LHCN-M2 (cell line): ENCODE measurements at regions not wholly inside any gene's neighbourhood (a gene's known extent, or its start where the extent isn't known, plus 50 kb on each side); places are given as distances from the start of the nearest gene placed in this dataset.

ENCODE experiments used
- DNase-seq: peaks from one replicate; pipeline ENCODE4 v3.0.0-alpha.2; 2012; ENCODE audit warnings: low read depth

DNA sequence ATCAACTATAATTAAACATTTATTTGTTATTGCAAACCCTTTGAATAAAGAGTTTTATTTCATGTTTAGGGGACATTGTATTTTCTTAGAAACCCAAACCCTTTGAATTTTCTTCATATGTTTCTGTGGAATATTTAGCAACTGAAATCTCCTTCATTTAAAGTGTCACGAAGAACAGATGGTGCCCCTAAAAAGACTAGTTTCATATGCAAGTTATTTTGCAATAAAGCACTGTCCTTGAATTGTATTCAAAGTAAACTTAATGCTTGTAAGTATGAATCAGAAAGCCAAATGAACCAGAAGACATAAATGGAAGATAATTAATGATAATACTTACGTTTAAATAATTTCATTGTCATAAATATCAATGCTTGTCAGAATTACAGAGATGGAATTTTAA lies 151.9 kb upstream of the CWC22 start:
- no peak for DNase-seq

DNA sequence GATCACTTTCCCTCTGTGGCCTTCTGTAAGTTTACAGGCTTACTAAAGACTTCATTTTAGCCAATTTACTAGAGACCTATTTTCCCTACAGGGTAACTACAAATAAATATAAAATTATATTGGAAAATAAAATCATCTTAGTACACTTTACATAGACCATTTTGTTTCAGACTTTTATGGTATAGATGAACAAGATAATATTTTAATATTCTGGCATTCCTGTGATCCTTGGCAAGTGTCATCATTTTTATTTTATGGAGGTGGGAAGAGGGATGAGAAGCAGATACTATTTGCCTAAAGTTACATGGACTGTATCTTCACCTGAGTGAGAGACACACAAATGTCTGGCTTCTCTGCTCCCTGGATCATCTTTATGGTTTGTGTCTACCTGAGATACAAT lies 149.6 kb upstream of the CWC22 start:
- DNase-seq = no peak

DNA sequence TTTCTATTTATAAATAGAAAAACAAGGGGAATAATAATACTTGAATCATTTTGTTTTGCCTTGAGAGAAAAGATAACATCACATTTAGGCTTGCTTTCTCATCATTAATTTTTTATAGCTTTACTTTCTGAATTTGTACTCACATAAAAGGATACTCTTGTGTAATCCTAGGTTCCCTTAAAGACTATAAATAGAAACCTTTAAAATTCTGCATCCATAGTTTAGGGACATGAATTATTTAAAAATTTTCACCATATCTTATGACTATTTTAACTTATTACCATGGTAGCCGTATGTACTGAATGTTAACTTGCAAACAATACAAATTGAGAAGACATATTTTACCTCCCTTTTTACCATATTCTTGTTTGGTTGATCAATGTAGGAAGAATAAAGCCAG lies 143.5 kb upstream of the CWC22 start:
- DNase-seq = no peak

DNA sequence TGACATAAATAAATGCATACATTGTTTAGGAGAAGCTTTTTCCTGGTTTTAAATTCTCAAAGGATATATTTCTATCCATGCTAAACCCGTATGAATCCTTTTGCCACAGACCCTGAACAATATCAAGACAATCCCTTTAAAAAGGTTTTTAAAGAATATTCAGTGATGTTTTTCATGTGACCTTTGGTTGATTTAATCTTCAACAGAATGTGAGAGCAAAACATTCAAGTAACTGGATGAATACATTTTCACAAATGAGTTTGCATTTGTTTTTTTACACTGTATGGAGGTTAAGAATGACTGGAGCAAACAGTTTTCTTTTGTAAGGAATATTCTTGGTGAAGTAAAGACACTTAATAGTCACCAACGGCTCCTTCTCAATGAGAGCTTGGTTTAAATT lies 139.4 kb upstream of the CWC22 start:
- no peak for DNase-seq

DNA sequence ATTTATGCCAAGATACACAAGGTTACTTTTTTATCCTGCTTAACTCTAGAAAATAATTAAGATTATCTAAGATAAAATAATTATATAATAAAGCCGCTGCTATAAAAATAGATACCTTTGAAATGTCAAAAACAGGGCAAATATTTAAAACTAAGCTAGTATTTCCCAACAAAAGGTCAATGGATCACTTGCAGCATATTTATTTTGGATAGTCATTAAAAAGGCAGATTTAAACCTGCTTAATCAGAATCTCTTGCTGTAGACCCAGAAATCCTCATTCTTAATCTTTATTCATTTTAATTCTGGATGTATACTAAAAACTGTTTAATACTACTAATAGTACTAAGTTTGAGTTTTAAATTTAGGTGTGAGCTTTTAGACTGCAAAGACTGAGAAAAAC lies 139.0 kb upstream of the CWC22 start:
- DNase-seq = no peak

DNA sequence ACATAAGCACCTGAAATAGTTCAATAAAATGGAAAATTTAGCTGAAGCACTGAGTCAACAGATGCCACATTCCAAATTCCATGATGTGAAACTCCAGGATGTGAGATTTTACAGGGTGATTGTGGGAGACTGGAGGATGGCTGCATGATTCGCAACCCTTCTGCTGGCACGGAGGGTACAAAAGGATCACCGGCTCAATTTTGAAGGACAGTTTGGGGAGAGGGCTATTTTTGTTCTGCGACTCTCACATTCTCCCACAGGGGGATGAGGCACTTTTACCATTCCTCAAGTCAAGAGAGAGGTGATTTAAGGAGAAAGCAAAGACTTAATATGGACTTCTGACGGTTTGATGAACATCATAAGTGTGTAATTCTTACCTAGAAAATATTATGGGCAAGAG lies 138.1 kb upstream of the CWC22 start:
- DNase-seq = no peak

DNA sequence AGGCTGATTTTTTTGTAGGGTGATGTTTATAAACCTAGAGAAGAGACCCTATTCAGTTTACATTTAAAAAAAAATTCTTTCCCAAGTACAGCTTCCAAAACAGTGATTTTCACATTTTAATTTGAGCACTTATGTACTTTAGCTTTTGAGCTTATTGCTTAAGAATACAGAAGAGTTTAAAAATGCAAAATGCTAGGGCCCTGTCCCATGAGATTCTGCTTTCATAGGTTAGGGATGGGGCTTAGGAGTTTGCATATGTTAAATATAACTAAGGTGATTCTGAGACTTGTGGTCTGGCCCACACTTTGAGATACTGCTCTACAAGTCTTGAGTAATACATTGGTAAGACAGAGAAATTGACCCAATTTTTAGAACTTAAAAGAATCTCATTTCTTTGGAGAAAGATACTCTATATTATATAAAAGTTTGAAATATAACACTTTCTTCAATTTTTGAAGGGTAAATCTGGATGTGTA lies 137.3 kb upstream of the CWC22 start:
- no peak for DNase-seq

DNA sequence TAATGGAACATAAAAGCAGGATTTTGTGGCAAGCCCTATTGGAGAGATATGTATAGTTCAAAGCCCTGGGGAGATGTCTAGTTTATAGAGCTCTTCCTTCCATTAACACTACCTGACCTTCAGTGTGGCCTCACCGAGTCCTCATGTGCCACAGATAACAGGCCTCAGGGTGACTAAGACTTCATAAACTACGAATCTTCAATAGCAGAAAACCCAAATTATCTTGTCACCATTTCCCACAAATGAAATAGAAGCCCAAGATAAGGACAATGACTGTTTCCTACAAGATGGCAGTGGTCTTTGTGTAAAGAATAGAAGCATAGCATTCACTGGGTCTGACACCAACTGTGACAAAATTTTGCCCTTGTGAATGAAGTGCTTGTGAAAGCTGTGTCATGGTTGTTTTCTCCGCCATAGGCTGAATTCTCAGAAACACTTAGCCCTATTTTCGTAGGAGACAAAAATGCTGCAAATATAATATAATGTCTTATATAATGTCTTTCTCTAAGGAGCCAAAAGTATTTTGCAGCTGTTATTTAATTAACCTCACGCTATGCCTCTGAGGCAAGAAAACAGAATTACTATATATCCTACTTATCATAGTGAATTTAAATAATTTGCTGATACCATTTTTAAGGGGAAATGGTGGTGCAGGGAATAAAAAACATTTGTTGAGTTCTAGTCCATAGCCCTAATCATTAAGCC lies 136.7 kb upstream of the CWC22 start:
- no peak for DNase-seq

DNA sequence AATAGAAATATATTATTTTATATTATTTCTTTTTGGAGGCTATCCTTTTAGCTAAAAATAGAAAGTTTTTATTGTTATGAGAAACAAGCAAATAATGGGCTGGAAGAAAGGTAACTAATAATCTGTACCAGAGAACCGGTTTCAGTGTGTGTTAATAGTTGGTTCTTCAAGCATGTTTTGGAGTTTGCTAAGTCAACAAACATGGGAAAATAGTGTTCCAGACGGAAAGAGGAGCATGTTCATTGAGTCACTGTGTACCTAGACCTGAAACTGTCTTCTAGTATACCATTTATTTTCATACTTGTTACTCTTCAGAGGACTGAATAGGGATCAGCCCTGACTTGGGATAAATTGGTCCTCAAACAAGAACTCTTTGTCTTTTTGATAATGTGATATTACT lies 134.5 kb upstream of the CWC22 start:
- DNase-seq = no peak

DNA sequence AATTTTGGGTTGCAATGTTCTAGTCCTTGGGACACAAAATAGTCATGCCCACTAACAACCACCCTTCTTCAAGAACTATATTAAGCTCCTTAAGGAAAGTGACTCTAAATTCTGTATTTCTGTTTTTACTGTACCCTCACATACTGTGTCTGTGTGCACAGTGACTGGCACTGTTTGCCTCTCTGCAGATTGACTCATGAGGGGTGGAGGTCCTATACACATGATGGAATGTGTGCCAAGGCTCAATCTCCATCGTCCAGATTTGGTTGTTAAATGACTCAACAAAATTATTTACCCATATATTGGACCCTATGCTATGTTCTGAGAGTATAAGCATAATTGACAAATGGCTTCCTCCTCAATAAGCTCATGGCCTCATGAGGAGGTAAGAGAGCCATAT lies 126.6 kb upstream of the CWC22 start:
- DNase-seq = no peak

DNA sequence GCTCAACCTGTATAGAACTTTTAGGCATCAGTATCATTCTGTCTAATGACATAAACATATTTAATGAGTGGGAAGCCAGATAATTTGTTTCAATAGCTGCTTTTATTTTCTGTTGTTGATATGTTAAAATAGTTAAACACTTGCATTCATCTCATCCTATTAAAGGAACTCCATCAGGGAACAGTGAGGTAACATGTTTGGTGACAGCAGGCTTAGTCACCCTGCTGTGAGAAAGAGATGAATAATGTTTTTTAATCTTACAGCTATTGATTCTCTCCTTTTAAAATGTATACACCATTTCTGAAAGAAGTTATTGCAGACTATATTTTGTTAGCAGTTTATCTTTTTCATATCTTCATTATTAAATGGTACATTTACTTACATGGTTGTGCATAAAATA lies 123.3 kb upstream of the CWC22 start:
- DNase-seq = peak; percentile 57

DNA sequence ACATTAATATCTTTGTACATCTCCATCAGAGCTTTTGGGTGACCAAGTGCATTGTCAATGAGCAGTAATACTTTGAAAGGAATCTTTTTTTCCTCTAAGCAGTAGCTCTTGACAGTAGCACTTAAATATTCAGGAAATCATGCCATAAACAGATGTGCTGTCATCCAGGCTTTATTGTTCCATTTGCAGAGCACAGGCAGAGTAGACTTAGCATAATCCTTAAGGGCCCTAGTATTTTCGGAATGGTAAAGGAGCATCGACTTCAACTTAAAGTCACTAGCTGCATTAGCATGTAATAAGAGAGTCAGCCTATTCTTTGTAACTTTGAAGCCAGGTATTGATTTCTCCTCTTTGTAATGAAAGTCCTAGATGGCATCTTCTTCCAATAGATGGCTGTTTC lies 121.8 kb upstream of the CWC22 start:
- no peak for DNase-seq

DNA sequence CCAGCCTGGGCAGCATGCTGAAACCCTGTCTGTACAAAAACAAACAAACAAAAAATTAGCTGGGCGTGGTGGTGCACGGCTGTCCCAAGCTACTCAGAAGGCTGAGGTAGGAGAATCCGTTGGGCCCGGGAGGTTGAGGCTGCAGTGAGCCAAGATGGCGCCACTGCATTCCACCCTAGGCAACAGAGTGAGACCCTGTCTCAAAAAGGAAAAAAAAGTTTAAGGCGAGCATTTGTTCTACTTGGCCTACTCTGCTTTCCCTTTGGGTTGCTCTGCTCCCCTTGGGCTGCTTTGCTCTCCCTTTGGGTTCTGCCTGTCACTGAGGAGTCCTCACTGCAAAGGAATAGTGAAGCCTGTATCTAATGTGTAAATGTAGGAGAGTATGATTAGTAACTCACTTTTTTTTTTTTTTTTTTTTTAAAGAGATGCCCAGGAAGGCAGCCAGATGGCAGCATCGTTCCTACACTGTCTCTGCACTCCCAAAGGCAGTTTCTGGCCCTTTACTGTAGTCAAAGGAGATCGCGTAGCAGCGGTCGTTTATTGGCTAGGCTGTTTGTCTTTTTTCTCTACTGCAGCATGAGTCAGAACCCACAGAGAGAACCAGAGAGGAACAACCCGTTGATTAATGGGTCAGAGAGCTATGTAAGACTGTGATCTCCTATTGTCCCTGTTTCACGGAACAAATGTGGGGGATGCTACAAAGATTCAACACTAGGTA lies 118.3 kb upstream of the CWC22 start:
- peak; percentile 94 for DNase-seq

DNA sequence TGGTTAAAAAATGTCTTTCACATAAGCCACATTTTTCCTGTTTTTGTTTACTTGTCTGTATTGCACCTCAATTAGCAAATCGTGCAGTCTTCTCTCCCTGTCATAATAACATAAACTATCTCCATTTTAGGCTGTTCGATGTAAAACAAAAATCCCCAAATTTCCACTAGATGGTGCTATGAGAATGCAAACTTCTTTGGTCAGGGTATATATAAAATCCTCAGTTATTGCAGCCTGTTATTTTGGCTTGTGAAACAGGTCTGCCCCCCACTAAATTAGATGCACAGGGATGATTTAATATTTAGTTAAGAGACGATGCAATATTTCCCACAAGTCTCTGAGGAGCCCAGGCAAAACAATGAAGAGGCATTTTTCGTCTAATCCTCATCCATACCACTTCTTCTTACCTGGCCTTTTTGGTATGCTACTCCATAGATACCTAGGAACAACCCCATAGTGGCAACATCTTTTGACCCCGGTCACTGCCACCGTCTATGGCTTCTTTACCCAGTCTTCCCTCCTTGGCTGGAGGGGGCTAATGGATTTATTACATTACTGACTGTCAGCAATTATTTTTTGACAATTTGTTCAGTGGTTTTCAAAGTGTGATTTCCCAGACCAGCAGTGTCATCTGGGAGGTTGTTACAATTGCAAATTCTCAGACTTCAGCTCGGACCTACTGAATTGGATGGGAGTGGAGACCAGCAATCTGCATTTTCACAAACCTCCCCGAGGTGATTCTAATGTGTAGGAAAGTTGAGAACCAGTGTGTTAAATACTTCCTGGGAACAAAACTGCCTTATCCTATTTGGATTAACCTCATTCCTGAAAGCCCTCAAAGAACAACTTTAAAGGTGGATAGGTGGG lies 117.4 kb upstream of the CWC22 start:
- peak; percentile 68 for DNase-seq

DNA sequence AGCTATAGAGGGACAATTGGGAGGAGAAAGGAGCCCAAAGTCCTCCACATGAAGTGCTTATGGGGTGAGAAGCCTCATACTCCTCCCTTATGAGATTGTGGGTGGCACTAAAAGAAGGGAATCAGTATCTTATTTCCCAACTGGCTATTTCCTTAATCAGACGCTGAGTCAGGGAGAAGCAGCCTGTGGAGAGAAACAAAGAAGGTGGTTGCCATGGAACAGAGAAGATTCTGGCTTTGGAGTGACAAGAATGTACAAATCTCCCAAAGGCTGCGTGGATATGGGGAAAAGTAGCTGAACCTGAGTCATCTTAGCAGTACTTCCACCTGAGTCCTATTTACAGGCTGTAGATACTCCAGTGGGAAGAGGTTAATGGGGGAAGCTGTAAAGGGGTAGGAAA lies 115.8 kb upstream of the CWC22 start:
- DNase-seq = peak; percentile 73

DNA sequence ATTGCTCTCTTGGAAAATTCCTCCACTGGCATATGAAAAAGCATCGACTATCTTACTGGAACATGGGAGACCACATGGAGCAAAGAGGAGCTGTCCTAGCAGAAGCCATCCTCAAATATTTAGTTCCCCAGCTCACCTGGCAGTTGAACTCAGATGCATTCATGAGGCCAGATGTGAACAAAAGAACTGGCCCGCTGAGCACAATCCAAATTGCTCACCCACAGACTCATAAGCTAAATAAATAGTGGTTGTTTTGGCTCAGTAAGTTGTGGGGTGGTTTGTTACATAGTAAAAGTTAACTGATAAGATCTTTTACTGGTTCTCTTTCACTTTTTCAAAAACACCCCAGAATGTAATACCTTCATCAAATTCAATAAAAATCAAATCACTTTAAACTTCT lies 108.6 kb upstream of the CWC22 start:
- DNase-seq = no peak

DNA sequence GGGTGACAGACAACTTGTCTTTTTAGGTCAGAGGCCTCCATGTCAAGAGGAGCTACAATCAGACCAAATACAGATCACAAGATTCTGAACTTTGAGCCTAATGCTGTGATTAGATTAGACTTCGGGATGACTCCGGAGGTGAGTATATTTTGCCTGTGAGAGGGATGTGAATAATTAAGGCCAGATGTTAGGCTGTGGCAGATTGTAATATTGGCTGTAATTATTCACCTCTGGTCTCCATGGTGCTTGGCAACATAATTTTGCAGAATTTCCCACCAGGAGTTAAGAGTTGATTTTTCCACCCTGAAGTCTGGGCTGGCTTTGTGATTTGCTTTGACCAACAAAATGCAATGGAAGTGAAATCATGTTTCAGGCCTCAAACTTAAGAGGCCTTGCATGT lies 108.2 kb upstream of the CWC22 start:
- no peak for DNase-seq

DNA sequence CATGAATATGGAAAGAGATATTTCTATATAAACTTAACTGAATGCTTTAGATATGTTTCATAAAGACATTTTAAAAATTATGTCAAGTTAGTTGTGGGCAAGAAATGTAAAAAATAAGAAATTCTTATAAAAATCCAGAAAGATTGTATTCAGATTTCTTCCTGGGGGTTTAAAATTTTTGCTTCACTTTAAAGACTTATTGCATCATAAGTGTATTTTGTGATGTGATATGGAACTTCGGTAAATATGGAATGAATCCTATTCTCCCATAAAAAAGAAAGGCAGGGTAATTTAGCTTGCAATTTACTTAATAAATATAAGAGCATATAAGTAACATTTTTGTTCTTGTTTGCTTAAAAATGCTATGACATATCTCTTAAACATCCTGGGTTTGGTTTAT lies 104.8 kb upstream of the CWC22 start:
- no peak for DNase-seq

DNA sequence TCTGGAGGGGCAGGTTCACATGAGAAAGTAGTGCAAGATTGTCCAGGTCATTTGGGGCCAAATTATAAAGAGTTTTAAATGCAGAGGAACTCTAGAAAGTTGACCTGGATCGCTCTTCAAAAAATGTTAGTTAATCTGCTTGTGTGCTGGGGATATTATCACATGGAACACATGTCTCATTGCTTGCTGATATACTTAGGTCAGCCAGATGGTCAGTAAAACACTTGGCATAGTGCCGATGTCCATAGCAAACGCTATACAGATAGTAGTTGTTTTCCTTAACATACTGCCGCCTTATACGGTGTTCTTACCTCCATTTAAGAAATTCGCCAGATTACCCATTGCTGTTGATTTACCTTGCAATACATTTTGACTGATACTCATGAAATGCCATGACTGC lies 103.4 kb upstream of the CWC22 start:
- no peak for DNase-seq

DNA sequence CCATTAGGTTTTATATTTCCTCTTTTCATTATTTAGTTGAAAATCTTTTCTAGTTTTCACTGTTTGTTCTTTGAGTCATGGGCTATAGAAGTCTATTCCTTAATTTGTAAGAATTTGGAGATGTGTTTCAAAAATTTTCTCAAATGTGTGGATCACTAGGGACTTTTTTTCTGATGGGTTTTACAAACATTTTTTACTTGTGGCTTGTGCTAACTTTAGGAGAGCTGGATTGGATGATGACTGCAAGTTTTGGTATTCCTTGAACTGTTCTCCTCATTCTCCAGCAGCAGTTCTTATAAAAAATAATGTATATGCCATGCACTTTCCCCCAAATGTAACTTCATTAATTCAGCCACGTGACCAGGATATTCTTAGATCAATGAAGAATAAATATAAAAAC lies 94.7 kb upstream of the CWC22 start:
- DNase-seq = no peak

DNA sequence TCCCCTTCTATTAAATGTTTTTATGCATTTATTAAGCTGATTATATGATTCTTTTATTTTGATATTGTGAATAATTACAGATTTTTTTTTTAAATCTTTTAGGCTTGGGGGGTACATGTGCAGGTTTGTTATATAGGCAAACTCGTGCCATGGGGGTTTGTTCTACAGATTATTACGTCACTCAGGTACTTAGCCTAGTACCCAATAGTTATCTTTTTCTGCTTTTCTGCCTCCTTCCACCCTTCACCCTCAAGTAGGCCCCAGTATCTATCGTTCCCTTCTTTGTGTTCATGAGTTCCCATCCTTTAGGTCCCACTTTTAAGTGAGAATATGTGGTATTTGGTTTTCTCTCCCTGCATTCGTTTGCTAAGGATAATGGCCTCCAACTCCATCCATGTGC lies 92.2 kb upstream of the CWC22 start:
- DNase-seq = no peak

DNA sequence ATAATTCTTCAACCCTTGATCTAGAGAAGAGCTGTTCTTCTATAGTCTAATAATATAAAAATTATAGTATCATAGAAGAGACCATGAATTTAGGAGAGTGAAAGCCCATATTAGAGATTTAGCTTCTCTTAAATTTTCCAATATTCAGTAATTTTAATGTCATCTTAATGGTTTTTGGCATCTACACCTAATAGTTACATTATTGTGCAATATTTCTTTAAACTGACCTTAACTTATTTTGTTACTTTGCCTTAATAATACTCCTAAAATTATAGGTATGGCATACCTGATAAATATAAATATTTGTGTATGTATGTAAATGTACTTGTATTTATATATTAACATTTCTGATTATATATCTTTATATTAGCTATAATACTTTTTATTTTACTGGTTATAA lies 78.0 kb upstream of the CWC22 start:
- no peak for DNase-seq
